Upper lobe of left lung (tissue), 4 donors: ENCODE measurements at regions not wholly inside any gene's neighbourhood (a gene's known extent, or its start where the extent isn't known, plus 50 kb on each side); places are given as distances from the start of the nearest gene placed in this dataset.

ENCODE experiments used
- EP300 ChIP-seq, 4 donors: sonication (generic); formaldehyde crosslinking; IDR thresholded peaks; one replicate each; pipeline ENCODE4 v1.5.1; 2017; ENCODE audit warnings: antibody characterized with exemption in 4 of 4, control low read depth in 2 of 4
- POLR2A ChIP-seq, 4 donors: fragments of 450-650 bp; IDR thresholded peaks; one replicate each; pipeline ENCODE4 v1.5.1; 2016 to 2017; ENCODE audit warnings: antibody characterized with exemption in 4 of 4, mild to moderate bottlenecking in 2 of 4
- POLR2AphosphoS5 ChIP-seq, 2 donors: sonication (generic); formaldehyde crosslinking; IDR thresholded peaks; one replicate each; pipeline ENCODE4 v1.5.1; 2017; ENCODE audit warnings: antibody characterized with exemption in 2 of 2
- TF ChIP-seq, protein P1 (sequence below), 6 experiments: fragments of 450-650 bp in 4 of 6; fragments of 200-600 bp in 2 of 6; sonication (generic) in 2 of 6; IDR thresholded peaks; one replicate each; pipeline ENCODE4 v1.5.1; 2016 to 2019; ENCODE audit warnings: antibody characterized with exemption in 6 of 6

DNA sequence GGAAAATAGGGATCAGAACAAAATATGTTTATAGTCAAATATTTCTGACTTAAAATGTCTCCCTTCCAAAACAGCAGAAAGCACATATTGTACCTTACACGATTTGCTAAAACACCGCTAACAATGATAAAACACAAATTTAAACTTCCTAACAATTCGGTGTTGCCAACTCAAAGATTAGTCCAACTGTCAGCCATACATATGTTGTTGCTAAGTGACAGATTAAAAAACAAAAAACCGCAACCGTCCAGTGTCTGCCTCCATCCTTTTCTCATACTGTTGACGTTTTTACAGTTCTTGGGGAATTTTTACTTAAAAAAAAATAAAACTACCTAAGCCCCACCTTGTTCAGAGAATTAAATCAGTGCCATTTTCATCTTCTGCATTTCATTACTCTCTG lies 118.0 kb downstream of the RAB11FIP2 start:
- TF ChIP-seq, protein P1, sequence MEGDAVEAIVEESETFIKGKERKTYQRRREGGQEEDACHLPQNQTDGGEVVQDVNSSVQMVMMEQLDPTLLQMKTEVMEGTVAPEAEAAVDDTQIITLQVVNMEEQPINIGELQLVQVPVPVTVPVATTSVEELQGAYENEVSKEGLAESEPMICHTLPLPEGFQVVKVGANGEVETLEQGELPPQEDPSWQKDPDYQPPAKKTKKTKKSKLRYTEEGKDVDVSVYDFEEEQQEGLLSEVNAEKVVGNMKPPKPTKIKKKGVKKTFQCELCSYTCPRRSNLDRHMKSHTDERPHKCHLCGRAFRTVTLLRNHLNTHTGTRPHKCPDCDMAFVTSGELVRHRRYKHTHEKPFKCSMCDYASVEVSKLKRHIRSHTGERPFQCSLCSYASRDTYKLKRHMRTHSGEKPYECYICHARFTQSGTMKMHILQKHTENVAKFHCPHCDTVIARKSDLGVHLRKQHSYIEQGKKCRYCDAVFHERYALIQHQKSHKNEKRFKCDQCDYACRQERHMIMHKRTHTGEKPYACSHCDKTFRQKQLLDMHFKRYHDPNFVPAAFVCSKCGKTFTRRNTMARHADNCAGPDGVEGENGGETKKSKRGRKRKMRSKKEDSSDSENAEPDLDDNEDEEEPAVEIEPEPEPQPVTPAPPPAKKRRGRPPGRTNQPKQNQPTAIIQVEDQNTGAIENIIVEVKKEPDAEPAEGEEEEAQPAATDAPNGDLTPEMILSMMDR (IDR thresholded peaks at IDR 0.05), result no peak
- TF ChIP-seq POLR2A (IDR thresholded peaks at IDR 0.05) (no peak), POLR2AphosphoS5 (IDR thresholded peaks at IDR 0.05) (no peak), EP300 (IDR thresholded peaks at IDR 0.05) (no peak)
